ENCODE measurements at regions not wholly inside any gene's neighbourhood (a gene's known extent, or its start where the extent isn't known, plus 50 kb on each side); places are given as distances from the start of the nearest gene placed in this dataset.

DNA sequence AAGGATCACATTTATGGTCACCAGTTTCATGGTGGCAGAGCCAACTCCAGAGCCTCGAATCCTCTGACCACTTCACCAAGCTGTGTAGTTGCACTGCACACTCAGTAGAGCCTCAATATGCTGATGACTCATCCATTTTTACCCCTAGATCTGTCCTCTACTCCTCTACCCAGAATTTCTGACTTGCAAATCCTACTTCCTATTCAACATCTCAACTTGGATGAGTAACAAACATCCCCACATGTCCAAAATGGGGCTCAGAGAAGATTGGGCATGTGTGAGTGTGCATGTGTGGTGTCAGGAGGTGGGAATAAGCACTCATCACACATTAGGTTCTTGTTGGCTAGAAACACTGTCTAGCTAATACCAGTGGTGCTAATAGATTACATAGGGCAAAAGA lies 57.8 kb upstream of the IGFBP2 start:
- TF ChIP-seq, protein P1, sequence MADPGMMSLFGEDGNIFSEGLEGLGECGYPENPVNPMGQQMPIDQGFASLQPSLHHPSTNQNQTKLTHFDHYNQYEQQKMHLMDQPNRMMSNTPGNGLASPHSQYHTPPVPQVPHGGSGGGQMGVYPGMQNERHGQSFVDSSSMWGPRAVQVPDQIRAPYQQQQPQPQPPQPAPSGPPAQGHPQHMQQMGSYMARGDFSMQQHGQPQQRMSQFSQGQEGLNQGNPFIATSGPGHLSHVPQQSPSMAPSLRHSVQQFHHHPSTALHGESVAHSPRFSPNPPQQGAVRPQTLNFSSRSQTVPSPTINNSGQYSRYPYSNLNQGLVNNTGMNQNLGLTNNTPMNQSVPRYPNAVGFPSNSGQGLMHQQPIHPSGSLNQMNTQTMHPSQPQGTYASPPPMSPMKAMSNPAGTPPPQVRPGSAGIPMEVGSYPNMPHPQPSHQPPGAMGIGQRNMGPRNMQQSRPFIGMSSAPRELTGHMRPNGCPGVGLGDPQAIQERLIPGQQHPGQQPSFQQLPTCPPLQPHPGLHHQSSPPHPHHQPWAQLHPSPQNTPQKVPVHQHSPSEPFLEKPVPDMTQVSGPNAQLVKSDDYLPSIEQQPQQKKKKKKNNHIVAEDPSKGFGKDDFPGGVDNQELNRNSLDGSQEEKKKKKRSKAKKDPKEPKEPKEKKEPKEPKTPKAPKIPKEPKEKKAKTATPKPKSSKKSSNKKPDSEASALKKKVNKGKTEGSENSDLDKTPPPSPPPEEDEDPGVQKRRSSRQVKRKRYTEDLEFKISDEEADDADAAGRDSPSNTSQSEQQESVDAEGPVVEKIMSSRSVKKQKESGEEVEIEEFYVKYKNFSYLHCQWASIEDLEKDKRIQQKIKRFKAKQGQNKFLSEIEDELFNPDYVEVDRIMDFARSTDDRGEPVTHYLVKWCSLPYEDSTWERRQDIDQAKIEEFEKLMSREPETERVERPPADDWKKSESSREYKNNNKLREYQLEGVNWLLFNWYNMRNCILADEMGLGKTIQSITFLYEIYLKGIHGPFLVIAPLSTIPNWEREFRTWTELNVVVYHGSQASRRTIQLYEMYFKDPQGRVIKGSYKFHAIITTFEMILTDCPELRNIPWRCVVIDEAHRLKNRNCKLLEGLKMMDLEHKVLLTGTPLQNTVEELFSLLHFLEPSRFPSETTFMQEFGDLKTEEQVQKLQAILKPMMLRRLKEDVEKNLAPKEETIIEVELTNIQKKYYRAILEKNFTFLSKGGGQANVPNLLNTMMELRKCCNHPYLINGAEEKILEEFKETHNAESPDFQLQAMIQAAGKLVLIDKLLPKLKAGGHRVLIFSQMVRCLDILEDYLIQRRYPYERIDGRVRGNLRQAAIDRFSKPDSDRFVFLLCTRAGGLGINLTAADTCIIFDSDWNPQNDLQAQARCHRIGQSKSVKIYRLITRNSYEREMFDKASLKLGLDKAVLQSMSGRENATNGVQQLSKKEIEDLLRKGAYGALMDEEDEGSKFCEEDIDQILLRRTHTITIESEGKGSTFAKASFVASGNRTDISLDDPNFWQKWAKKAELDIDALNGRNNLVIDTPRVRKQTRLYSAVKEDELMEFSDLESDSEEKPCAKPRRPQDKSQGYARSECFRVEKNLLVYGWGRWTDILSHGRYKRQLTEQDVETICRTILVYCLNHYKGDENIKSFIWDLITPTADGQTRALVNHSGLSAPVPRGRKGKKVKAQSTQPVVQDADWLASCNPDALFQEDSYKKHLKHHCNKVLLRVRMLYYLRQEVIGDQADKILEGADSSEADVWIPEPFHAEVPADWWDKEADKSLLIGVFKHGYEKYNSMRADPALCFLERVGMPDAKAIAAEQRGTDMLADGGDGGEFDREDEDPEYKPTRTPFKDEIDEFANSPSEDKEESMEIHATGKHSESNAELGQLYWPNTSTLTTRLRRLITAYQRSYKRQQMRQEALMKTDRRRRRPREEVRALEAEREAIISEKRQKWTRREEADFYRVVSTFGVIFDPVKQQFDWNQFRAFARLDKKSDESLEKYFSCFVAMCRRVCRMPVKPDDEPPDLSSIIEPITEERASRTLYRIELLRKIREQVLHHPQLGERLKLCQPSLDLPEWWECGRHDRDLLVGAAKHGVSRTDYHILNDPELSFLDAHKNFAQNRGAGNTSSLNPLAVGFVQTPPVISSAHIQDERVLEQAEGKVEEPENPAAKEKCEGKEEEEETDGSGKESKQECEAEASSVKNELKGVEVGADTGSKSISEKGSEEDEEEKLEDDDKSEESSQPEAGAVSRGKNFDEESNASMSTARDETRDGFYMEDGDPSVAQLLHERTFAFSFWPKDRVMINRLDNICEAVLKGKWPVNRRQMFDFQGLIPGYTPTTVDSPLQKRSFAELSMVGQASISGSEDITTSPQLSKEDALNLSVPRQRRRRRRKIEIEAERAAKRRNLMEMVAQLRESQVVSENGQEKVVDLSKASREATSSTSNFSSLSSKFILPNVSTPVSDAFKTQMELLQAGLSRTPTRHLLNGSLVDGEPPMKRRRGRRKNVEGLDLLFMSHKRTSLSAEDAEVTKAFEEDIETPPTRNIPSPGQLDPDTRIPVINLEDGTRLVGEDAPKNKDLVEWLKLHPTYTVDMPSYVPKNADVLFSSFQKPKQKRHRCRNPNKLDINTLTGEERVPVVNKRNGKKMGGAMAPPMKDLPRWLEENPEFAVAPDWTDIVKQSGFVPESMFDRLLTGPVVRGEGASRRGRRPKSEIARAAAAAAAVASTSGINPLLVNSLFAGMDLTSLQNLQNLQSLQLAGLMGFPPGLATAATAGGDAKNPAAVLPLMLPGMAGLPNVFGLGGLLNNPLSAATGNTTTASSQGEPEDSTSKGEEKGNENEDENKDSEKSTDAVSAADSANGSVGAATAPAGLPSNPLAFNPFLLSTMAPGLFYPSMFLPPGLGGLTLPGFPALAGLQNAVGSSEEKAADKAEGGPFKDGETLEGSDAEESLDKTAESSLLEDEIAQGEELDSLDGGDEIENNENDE (IDR thresholded peaks at IDR 0.05; ENCODE audit: insufficient replicate concordance, low read length): no peak
- TF ChIP-seq POLR2A (IDR thresholded peaks at IDR 0.05; ENCODE audit: control extremely low read depth in 1 of 2, low read depth in 2 of 2, low read length in 2 of 2): no peak
- TF ChIP-seq RFX5 (IDR thresholded peaks at IDR 0.05; ENCODE audit: borderline replicate concordance, low read depth, low read length): no peak
- no peak for TF ChIP-seq EZH2 (IDR thresholded peaks at IDR 0.05; ENCODE audit: low read depth, low read length, severe bottlenecking)
- no peak for TF ChIP-seq CBX5 (IDR thresholded peaks at IDR 0.05; ENCODE audit: low read depth, low read length)
- TF ChIP-seq EP300 (IDR thresholded peaks at IDR 0.05; ENCODE audit: borderline replicate concordance in 1 of 2, low read depth in 2 of 2, low read length in 2 of 2): no peak
